ENCODE measurements at regions not wholly inside any gene's neighbourhood (a gene's known extent, or its start where the extent isn't known, plus 50 kb on each side); places are given as distances from the start of the nearest gene placed in this dataset.
A peak's percentile ranks its signal among the peaks of the same experiment; 100 is the strongest.

GRCh38 chr13:60838581-60838980 is 441.6 kb downstream of the TDRD3 start:
- no peaks in the 10 kb centered on the region for H3K27me3 ChIP-seq (ENCODE audit: low read length)
- peak; percentile 36 for DNase-seq
- no peak overlapping the region for H3K4me2 ChIP-seq (ENCODE audit: low read length)
- POLR2A ChIA-PET (ENCODE audit: unreplicated experiment), result no interaction called here
- H2AFZ ChIP-seq (ENCODE audit: low read length), result no peak overlapping the region
- no peaks in the 10 kb centered on the region for H3F3A ChIP-seq (ENCODE audit: low read length, unreplicated experiment)
- H3K4me1 ChIP-seq (ENCODE audit: insufficient read depth, low read length), result no peaks in the 10 kb centered on the region
- no peak overlapping the region for H3K27ac ChIP-seq (ENCODE audit: low read length)
- no peak for TF ChIP-seq EZH2phosphoT487 (IDR thresholded peaks at IDR 0.05; ENCODE audit: borderline replicate concordance, low read length)
- TF ChIP-seq CTCF (conservative IDR thresholded peaks at IDR 0.05; ENCODE audit: low read depth, low read length), result no peak
- no peak for TF ChIP-seq EZH2 (IDR thresholded peaks at IDR 0.05; ENCODE audit: low read length, unreplicated experiment)
- intact Hi-C loops (cut with micrococcal nuclease), result no loop called here
- CTCF ChIA-PET, result interaction anchor here (0.6 kb wide), 1 partner anchor 451 kb away, joined by 6 read pairs; no protein-coding TSS in a partner anchor
- peak; percentile 11 for ATAC-seq
- no peak overlapping the region for H3K4me3 ChIP-seq (ENCODE audit: low read length)
- BruUV-seq (replicated peaks), result no TSS peak
- H3K9me3 ChIP-seq (ENCODE audit: low read length), result no peaks in the 10 kb centered on the region
- H4K20me1 ChIP-seq (ENCODE audit: low read length), result no peaks in the 10 kb centered on the region
- no peaks in the 10 kb centered on the region for H3K9me2 ChIP-seq (replicated peaks; ENCODE audit: low read length)
- H3K79me2 ChIP-seq (ENCODE audit: low read length), result no peaks in the 10 kb centered on the region
- H3K9ac ChIP-seq (ENCODE audit: low read length), result no peak overlapping the region
- no peaks in the 10 kb centered on the region for H3K36me3 ChIP-seq (ENCODE audit: low read depth, low read length)

GRCh38 chr13:60837806-60838205 is 440.8 kb downstream of the TDRD3 start:
- no peak overlapping the region for H3K4me2 ChIP-seq (ENCODE audit: low read length)
- no TSS peak for BruUV-seq (replicated peaks)
- TF ChIP-seq EZH2phosphoT487 (IDR thresholded peaks at IDR 0.05; ENCODE audit: borderline replicate concordance, low read length) (no peak), CTCF (conservative IDR thresholded peaks at IDR 0.05; ENCODE audit: low read depth, low read length) (no peak), EZH2 (IDR thresholded peaks at IDR 0.05; ENCODE audit: low read length, unreplicated experiment) (no peak)
- ChIA-PET POLR2A (ENCODE audit: unreplicated experiment) (no interaction called here), CTCF (no interaction called here)
- H4K20me1 ChIP-seq (ENCODE audit: low read length), result no peaks in the 10 kb centered on the region
- intact Hi-C loops (cut with micrococcal nuclease), result no loop called here
- H3K79me2 ChIP-seq (ENCODE audit: low read length), result no peaks in the 10 kb centered on the region
- no peaks in the 10 kb centered on the region for H3K36me3 ChIP-seq (ENCODE audit: low read depth, low read length)
- ATAC-seq, result no peak
- H3K27ac ChIP-seq (ENCODE audit: low read length), result no peak overlapping the region
- H2AFZ ChIP-seq (ENCODE audit: low read length), result no peak overlapping the region
- no peaks in the 10 kb centered on the region for H3K4me1 ChIP-seq (ENCODE audit: insufficient read depth, low read length)
- DNase-seq, result peak; percentile 2
- no peaks in the 10 kb centered on the region for H3K27me3 ChIP-seq (ENCODE audit: low read length)
- no peak overlapping the region for H3K9ac ChIP-seq (ENCODE audit: low read length)
- H3K9me2 ChIP-seq (replicated peaks; ENCODE audit: low read length), result no peaks in the 10 kb centered on the region
- no peaks in the 10 kb centered on the region for H3K9me3 ChIP-seq (ENCODE audit: low read length)
- no peak overlapping the region for H3K4me3 ChIP-seq (ENCODE audit: low read length)
- no peaks in the 10 kb centered on the region for H3F3A ChIP-seq (ENCODE audit: low read length, unreplicated experiment)

GRCh38 chr13:60836821-60837220 is 439.8 kb downstream of the TDRD3 start:
- BruUV-seq (replicated peaks), result no TSS peak
- no peaks in the 10 kb centered on the region for H4K20me1 ChIP-seq (ENCODE audit: low read length)
- no peaks in the 10 kb centered on the region for H3K9me2 ChIP-seq (replicated peaks; ENCODE audit: low read length)
- CTCF ChIA-PET, result no interaction called here
- TF ChIP-seq EZH2 (IDR thresholded peaks at IDR 0.05; ENCODE audit: low read length, unreplicated experiment) (no peak), CTCF (conservative IDR thresholded peaks at IDR 0.05; ENCODE audit: low read depth, low read length) (no peak), EZH2phosphoT487 (IDR thresholded peaks at IDR 0.05; ENCODE audit: borderline replicate concordance, low read length) (no peak)
- no peak overlapping the region for H2AFZ ChIP-seq (ENCODE audit: low read length)
- intact Hi-C loops (cut with micrococcal nuclease), result no loop called here
- no peaks in the 10 kb centered on the region for H3K79me2 ChIP-seq (ENCODE audit: low read length)
- H3K4me1 ChIP-seq (ENCODE audit: insufficient read depth, low read length), result no peaks in the 10 kb centered on the region
- H3K27ac ChIP-seq (ENCODE audit: low read length), result no peak overlapping the region
- DNase-seq (no peak), ATAC-seq (no peak)
- no peaks in the 10 kb centered on the region for H3K9me3 ChIP-seq (ENCODE audit: low read length)
- no peaks in the 10 kb centered on the region for H3F3A ChIP-seq (ENCODE audit: low read length, unreplicated experiment)
- no peaks in the 10 kb centered on the region for H3K36me3 ChIP-seq (ENCODE audit: low read depth, low read length)
- H3K4me3 ChIP-seq (ENCODE audit: low read length), result no peak overlapping the region
- H3K9ac ChIP-seq (ENCODE audit: low read length), result no peak overlapping the region
- POLR2A ChIA-PET (ENCODE audit: unreplicated experiment), result no interaction called here
- no peaks in the 10 kb centered on the region for H3K27me3 ChIP-seq (ENCODE audit: low read length)
- no peak overlapping the region for H3K4me2 ChIP-seq (ENCODE audit: low read length)
